ENCODE measurements at regions not wholly inside any gene's neighbourhood (a gene's known extent, or its start where the extent isn't known, plus 50 kb on each side); places are given as distances from the start of the nearest gene placed in this dataset.

DNA sequence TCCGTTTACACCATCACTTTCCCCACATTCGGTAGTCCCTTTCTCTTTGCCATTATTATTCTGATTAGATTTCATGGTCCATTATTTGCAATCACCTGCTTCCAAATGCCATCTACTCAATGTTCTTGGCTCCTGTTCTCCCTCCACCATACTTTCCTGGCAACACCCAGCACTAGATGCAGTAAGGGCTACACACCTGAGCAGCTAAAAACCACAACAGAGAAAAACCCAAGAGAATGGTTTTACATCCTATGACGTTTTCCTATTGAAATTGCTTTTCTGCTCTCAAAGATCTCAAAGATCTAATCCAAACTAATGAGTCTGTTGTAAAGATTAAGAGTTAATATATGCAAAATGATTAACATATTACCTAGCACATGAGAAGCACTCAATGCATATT lies 441.3 kb downstream of the SHISA9 start (continued):
- TF ChIP-seq EP300 (IDR thresholded peaks at IDR 0.05; ENCODE audit: borderline replicate concordance in 1 of 2, low read depth in 1 of 2, low read length in 1 of 2) (no peak), NFIC (IDR thresholded peaks at IDR 0.05; ENCODE audit: borderline replicate concordance) (no peak), TEAD4 (IDR thresholded peaks at IDR 0.05; ENCODE audit: borderline replicate concordance, insufficient read depth) (no peak)

DNA sequence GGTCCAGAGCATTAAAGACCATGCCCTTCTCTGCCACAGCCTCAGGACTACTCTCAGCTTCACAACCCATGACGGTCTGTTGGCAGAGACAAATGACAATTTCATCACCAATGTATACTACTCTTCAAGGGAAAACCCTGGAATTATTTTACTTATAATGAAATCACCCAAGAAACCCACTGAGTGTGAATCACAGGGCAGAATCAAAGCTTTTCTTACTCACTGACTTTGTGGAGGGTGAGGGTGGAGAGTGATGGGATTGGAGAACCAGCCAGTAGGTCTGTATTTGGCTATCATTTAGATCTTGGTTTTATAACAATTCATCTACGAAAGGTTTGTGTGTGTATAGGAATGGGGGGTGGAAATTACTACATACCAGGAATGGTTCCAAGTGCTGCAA lies 442.6 kb downstream of the SHISA9 start:
- POLR2A ChIA-PET, result no interaction called here
- Histone ChIP-seq H3F3A (replicated peaks; ENCODE audit: insufficient read depth) (no peaks in the 10 kb centered on the region), H2AFZ (ENCODE audit: low read depth) (no peak overlapping the region), H3K4me3 (ENCODE audit: low read depth in 2 of 2, low read length in 1 of 2) (no peak overlapping the region), H3K9me2 (no peaks in the 10 kb centered on the region), H3K79me2 (ENCODE audit: insufficient read depth) (no peaks in the 10 kb centered on the region), H3K9ac (no peak overlapping the region), H3K36me3 (replicated peaks in 1 of 2; ENCODE audit: control insufficient read depth in 1 of 2, insufficient read depth in 2 of 2, low read length in 1 of 2) (no peaks in the 10 kb centered on the region), H3K27me3 (ENCODE audit: insufficient read depth) (no peaks in the 10 kb centered on the region), H3K4me1 (ENCODE audit: control insufficient read depth in 1 of 2, insufficient read depth in 2 of 2, low read depth in 1 of 2, low read length in 1 of 2) (no peaks in the 10 kb centered on the region), H3K9me3 (no peaks in the 10 kb centered on the region; the same call in 1 of the 2 replicates), H3K27ac (ENCODE audit: low read depth in 2 of 2, low read length in 1 of 2) (no peak overlapping the region), H3K4me2 (no peak overlapping the region), H4K20me1 (ENCODE audit: insufficient read depth) (no peaks in the 10 kb centered on the region)
- no peak for DNase-seq
- TF ChIP-seq SMC3 (IDR thresholded peaks at IDR 0.05; ENCODE audit: low read depth, low read length) (no peak), NFIC (IDR thresholded peaks at IDR 0.05; ENCODE audit: borderline replicate concordance) (no peak), TAF1 (IDR thresholded peaks at IDR 0.05; ENCODE audit: borderline replicate concordance, low read depth, low read length) (no peak), NRF1 (IDR thresholded peaks at IDR 0.05; ENCODE audit: low read depth, low read length) (no peak), SIN3A (IDR thresholded peaks at IDR 0.05; ENCODE audit: borderline replicate concordance, low read depth, low read length) (no peak), FOXJ3 (CRISPR knock-in tag; IDR thresholded peaks at IDR 0.05) (no peak), RFX5 (IDR thresholded peaks at IDR 0.05; ENCODE audit: low read length) (no peak), POLR2AphosphoS5 (IDR thresholded peaks at IDR 0.05; ENCODE audit: low read depth, low read length) (no peak), RCOR1 (IDR thresholded peaks at IDR 0.05; ENCODE audit: low read length) (no peak), FOXM1 (IDR thresholded peaks at IDR 0.05; ENCODE audit: low read depth) (no peak), MXI1 (IDR thresholded peaks at IDR 0.05; ENCODE audit: low read depth, low read length) (no peak), TEAD4 (IDR thresholded peaks at IDR 0.05; ENCODE audit: borderline replicate concordance, insufficient read depth) (no peak), ELF1 (IDR thresholded peaks at IDR 0.05) (no peak), YY1 (IDR thresholded peaks at IDR 0.05; ENCODE audit: low read depth) (no peak), EZH2phosphoT487 (IDR thresholded peaks at IDR 0.05; ENCODE audit: borderline replicate concordance, low read depth) (no peak), TCF12 (IDR thresholded peaks at IDR 0.05) (no peak)
- TF ChIP-seq, protein P1, sequence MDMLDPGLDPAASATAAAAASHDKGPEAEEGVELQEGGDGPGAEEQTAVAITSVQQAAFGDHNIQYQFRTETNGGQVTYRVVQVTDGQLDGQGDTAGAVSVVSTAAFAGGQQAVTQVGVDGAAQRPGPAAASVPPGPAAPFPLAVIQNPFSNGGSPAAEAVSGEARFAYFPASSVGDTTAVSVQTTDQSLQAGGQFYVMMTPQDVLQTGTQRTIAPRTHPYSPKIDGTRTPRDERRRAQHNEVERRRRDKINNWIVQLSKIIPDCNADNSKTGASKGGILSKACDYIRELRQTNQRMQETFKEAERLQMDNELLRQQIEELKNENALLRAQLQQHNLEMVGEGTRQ (IDR thresholded peaks at IDR 0.05; ENCODE audit: borderline replicate concordance, low read depth, low read length), result no peak
- TF ChIP-seq, protein P2, sequence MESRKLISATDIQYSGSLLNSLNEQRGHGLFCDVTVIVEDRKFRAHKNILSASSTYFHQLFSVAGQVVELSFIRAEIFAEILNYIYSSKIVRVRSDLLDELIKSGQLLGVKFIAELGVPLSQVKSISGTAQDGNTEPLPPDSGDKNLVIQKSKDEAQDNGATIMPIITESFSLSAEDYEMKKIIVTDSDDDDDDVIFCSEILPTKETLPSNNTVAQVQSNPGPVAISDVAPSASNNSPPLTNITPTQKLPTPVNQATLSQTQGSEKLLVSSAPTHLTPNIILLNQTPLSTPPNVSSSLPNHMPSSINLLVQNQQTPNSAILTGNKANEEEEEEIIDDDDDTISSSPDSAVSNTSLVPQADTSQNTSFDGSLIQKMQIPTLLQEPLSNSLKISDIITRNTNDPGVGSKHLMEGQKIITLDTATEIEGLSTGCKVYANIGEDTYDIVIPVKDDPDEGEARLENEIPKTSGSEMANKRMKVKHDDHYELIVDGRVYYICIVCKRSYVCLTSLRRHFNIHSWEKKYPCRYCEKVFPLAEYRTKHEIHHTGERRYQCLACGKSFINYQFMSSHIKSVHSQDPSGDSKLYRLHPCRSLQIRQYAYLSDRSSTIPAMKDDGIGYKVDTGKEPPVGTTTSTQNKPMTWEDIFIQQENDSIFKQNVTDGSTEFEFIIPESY (IDR thresholded peaks at IDR 0.05; ENCODE audit: borderline replicate concordance, low read depth), result no peak
- TF ChIP-seq, protein P3, sequence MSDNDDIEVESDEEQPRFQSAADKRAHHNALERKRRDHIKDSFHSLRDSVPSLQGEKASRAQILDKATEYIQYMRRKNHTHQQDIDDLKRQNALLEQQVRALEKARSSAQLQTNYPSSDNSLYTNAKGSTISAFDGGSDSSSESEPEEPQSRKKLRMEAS (IDR thresholded peaks at IDR 0.05; ENCODE audit: low read depth), result no peak
- 3% methylated on average over 2 of the region's 2 CpGs for WGBS (ENCODE audit: low lambda C conversion rate)
- CTCF ChIA-PET, result no interaction called here

Data from SK-N-SH (cell line).